ENCODE measurements at regions not wholly inside any gene's neighbourhood (a gene's known extent, or its start where the extent isn't known, plus 50 kb on each side); places are given as distances from the start of the nearest gene placed in this dataset.

- H3K27ac Mint-ChIP-seq = no peak overlapping the region
- ATAC-seq (ENCODE audit: low read depth) (no peak), DNase-seq (no peak)
- H3K4me3 Mint-ChIP-seq = no peak overlapping the region
- no peaks in the 10 kb centered on the region for H3K36me3 Mint-ChIP-seq (ENCODE audit: low read depth)
- no peaks in the 10 kb centered on the region for H3K4me1 Mint-ChIP-seq
- H3K9me3 Mint-ChIP-seq = peaks cover 2% of the 10 kb centered on the region
- H3K27me3 Mint-ChIP-seq = peaks cover 6% of the 10 kb centered on the region
- intact Hi-C loops (cut with micrococcal nuclease) = no loop called here
- no peak for TF ChIP-seq CTCF (IDR thresholded peaks at IDR 0.05)
- ChIA-PET POLR2A (no interaction called here), CTCF (no interaction called here)
Observed at GRCh38 chr4:52312722-52313121, 261.6 kb downstream of the SPATA18 start.

- ATAC-seq (ENCODE audit: low read depth) (no peak), DNase-seq (no peak)
- Mint-ChIP-seq H3K27ac (no peak overlapping the region), H3K27me3 (peaks cover 4% of the 10 kb centered on the region), H3K36me3 (ENCODE audit: low read depth) (no peaks in the 10 kb centered on the region), H3K4me3 (no peak overlapping the region), H3K4me1 (no peaks in the 10 kb centered on the region), H3K9me3 (no peaks in the 10 kb centered on the region)
- ChIA-PET CTCF (no interaction called here), POLR2A (no interaction called here)
- no peak for TF ChIP-seq CTCF (IDR thresholded peaks at IDR 0.05)
- intact Hi-C loops (cut with micrococcal nuclease) = no loop called here
Observed at GRCh38 chr4:52317361-52317879, 266.3 kb downstream of the SPATA18 start.

- ChIA-PET CTCF (no interaction called here), POLR2A (no interaction called here)
- no peak for DNase-seq
- Mint-ChIP-seq H3K36me3 (ENCODE audit: low read depth) (no peaks in the 10 kb centered on the region), H3K27me3 (peaks cover under 1% of the 10 kb centered on the region), H3K4me1 (no peaks in the 10 kb centered on the region), H3K9me3 (peaks cover 4% of the 10 kb centered on the region), H3K4me3 (no peak overlapping the region), H3K27ac (no peak overlapping the region)
- intact Hi-C loops (cut with micrococcal nuclease) = no loop called here
- TF ChIP-seq CTCF (IDR thresholded peaks at IDR 0.05) = no peak
- ATAC-seq (ENCODE audit: low read depth) = no peak
Observed at GRCh38 chr4:52317981-52318380, 266.9 kb downstream of the SPATA18 start.

GRCh38 chr4:52329894-52330293, 278.8 kb downstream of the SPATA18 start:
- H3K9me3 Mint-ChIP-seq = peaks cover 24% of the 10 kb centered on the region
- POLR2A ChIA-PET = no interaction called here
- H3K27ac Mint-ChIP-seq = no peak overlapping the region
- H3K4me3 Mint-ChIP-seq = no peak overlapping the region
- DNase-seq (no peak), ATAC-seq (ENCODE audit: low read depth) (no peak)
- no peak for TF ChIP-seq CTCF (IDR thresholded peaks at IDR 0.05)
- no peaks in the 10 kb centered on the region for H3K4me1 Mint-ChIP-seq
- H3K36me3 Mint-ChIP-seq (ENCODE audit: low read depth) = no peaks in the 10 kb centered on the region
- CTCF ChIA-PET = no interaction called here
- intact Hi-C loops (cut with micrococcal nuclease) = no loop called here
- no peaks in the 10 kb centered on the region for H3K27me3 Mint-ChIP-seq

- Mint-ChIP-seq H3K4me3 (no peak overlapping the region), H3K36me3 (ENCODE audit: low read depth) (no peaks in the 10 kb centered on the region), H3K4me1 (no peaks in the 10 kb centered on the region), H3K27ac (no peak overlapping the region), H3K27me3 (peaks cover 6% of the 10 kb centered on the region), H3K9me3 (no peaks in the 10 kb centered on the region)
- ChIA-PET CTCF (no interaction called here), POLR2A (no interaction called here)
- ATAC-seq (ENCODE audit: low read depth) = no peak
- DNase-seq = no peak
- intact Hi-C loops (cut with micrococcal nuclease) = no loop called here
- TF ChIP-seq CTCF (IDR thresholded peaks at IDR 0.05) = no peak
Observed at GRCh38 chr4:52343595-52343994, 292.5 kb downstream of the SPATA18 start.
